Left renal pelvis (tissue), 4 donors: ENCODE measurements at regions not wholly inside any gene's neighbourhood (a gene's known extent, or its start where the extent isn't known, plus 50 kb on each side); places are given as distances from the start of the nearest gene placed in this dataset.
"Not testable (repeated sequence)": the region's sequence is repeated elsewhere in the genome, so short reads cannot be mapped to it uniquely, and the experiment has no call there.

Experiments
- DNase-seq, 4 donors: peaks; one replicate each; pipeline ENCODE4 v3.0.0-alpha.2; 2013; ENCODE audit warnings: low read depth in 4 of 4, low spot score in 3 of 4

DNA sequence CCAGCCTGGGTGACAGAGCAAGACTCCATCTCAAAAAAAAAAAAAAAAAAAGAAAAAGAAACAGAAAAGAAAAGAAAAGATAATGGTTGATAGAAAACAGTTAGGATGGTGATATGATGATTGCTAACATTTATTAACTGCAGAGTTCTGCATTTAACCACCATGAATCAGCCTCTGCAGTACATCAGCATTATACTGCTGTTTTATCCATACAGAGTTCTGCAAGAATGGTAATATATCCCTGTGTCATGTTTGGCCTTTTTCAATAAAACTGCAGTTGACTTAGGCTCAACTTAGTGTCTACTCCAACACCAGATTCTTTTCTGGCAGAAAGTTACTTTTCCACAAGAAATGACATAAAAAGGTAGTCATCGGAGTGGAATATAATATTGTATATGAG lies 62.6 kb downstream of the DUSP6 start:
- no peak for DNase-seq

DNA sequence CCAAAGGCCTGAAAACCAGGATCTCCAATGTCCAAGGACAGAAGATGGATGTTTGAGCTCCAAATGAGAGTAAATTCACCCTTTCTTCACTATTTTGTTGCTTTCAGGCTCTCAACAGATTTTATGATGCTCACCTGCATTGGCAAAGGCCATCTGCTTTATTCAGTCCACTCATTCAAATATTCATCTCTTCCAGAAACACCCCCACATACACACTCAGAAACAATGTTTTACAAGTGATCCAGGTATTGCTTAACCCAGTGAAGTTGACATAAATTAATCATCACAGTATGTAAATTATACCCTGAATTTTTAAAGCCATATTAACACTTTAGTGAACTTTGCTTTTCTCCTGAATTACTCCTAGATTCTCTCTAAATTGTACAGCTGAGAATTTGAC lies 63.3 kb downstream of the DUSP6 start:
- DNase-seq: no peak

DNA sequence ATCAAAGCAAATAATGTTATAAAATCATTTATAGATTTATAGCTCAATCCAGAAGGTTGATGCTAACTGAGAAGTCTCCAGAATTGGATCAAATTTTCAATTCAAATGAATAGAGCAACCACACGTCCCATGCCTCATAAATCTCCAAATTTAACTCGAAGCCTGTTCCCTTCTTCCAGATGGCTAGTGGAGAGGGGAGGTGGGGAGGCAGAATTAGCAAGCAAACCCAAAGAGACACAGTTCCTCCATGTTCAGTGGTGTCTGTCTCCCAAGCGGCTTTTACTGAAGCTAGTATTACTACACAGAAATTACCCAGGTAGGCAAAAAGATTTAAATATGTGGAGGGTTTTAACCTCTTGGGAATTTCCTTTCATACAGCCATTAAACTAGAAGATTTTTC lies 65.8 kb downstream of the DUSP6 start:
- DNase-seq: no peak

DNA sequence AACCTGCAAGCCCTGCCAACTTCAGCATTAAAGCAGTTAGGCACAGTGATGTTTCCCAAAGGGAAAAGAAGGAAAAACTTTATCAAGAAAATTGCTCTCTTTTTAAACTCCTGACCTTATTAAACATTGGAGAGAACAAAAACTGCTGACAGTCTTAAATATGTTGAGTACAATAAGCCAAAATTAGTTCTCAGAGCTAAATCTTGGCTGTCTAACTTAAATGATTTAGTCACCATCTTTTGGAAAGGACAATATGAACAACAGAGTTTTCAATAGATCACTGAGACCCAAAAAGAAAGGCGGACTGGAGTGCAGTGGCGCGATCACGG lies 70.8 kb downstream of the DUSP6 start:
- no peak for DNase-seq

DNA sequence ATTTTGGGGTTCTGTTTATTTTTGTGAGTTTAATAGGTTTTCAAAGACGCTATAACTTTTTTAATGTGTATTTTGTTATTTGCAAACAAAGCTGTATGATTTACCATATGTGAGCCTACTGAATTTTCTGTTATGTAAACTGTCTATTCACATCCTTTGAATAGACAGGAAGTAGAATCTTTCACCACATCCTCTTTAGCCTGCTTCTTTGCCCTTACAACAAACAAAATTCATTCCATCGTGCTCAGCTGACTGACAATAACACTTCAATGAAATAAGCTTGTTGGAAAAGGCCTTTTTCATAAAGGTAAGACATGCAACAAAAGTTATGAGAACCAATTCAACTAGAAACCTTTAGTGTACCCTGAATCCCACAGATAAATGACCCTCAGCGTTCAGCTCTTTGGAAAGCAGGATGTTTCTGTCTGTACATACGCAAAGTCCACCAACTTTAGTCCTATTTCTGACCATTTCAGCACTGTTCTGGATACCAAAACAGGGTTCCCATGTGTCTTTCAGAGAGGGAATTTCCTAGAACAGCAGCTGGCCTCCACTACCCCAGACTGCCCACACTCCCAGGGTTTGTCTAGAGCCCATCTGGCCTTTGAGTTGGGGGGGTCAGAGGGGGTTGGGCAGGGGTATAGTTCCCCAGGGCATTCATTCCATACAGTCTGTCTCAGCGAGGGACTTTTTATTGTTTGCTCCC lies 71.3 kb downstream of the DUSP6 start:
- DNase-seq: no peak

DNA sequence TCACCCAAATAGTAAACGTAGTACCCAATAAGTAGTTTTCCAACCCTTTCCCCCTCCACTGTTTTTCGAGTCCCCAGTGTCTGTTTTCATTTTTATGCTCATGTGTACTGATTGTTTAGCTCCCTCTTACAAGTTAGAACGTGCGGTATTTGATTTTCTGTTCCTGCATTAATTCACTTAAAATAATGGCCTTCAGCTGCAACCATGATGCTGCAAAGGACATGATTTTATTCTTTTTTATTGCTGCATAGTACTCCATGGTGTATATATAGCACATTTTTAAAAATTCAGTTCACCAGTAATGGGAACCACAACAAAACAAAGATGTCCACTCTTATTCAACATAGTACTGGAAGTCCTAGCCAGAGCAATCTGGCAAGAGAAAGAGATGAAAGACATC lies 72.8 kb downstream of the DUSP6 start:
- DNase-seq: no peak

DNA sequence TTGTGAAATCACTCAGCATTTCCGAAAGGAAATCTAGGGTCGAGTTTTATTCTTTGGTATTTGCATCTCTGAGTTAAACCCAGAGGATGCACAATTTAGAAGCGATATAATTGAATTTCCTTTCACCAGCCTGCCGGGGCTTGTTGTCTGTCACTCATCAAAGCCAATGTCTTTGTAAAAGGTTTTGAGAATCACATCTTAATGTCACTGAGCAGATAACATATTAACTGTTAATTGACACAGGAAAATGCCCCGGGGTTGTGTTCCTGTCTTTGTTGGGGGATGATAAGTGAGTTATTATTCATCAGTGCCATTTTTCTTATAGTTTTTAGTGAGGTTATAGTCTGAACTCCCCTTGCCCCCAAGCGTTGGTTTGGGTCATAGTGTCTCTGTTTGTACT lies 73.4 kb downstream of the DUSP6 start:
- no peak for DNase-seq

DNA sequence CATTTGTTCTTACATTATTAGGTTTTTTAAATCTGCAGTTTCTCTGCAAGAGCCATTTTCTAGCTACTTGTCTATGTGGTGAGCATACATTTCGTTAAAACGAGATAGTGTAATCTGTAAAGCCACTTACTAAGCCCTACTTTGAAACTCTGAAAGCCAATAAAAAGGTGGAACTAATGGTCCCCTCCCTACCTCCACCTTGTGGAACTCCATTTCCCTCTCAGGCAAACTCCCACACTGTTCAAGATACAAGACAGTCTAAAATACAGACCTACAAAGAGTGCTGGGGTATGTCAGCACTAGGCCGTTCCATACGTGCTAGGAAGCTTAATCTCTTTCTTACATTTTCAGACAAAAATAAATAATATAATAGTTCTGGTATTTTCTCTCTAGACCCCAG lies 74.1 kb downstream of the DUSP6 start:
- no peak for DNase-seq

DNA sequence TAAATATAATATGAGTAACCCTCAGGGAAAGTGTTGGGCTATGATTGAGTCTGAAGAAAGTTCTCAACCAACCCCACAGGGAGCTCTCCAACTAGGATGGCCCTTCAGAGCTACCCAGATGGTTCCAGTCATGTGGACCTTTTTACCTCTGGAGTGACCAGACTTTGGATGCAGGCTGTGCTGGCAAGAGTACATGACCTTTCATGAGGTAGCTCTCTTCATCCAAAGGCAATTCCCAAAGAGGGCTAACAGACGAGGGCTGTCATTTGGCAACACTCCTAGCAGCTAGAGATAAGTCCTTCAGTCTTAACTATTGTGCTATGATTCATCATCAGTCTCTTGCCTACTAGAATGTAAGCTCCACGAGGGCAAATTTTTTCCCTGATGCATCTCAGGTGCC lies 75.4 kb downstream of the DUSP6 start:
- no peak for DNase-seq

DNA sequence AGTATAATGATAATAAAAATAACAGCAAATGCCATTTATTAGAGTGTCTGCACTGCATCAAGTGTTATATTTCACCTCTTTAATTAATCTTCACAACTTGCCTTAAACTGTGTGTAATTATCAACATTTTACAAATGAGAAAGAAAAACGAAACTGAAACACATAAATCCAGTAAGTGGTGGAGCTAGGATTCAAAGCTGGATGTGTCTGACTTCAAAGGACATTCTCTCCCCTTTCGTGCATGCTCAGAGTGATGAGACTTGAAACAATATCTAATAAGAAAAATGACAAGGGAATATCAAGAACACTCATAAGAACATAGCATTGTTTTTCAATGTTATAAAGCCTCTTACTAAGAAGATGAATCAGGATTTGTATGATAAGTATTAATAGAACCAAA lies 78.8 kb downstream of the DUSP6 start:
- no peak for DNase-seq

DNA sequence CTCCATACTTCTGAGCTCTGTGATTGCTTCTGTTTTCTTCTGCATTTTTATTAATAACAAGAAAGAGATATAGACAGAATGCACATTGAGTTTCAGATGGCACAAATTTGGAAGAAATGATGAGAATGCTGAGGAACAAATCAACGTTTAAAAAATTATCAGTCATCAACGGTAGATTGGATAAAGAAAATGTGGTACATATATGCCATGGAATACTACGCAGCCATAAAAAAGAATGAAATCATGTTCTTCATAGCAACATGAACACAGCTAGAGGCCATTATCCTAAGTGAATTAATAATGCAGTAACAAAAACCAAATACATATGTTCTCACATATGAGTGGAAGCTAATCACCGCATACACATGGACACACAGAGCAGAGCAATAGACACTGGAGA lies 81.8 kb downstream of the DUSP6 start:
- no peak for DNase-seq

DNA sequence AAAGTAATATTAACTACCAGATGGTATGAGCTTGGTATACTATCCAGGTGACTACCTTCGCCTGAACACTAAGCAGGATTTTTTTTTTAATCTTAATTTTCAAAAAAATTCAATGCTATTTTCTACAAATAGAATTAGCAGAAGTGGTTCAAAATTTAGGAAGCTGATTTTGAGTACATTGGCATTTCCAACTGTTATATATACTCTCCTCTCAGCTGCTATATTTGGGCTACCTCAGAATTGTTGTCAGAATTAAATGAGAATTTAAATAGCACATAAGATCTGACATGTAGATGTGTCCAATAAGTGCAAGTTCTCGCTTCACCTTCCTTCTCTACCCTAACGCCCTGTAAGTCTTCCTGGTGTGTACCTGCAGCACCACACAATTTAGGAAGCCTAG lies 83.1 kb downstream of the DUSP6 start:
- DNase-seq: no peak

DNA sequence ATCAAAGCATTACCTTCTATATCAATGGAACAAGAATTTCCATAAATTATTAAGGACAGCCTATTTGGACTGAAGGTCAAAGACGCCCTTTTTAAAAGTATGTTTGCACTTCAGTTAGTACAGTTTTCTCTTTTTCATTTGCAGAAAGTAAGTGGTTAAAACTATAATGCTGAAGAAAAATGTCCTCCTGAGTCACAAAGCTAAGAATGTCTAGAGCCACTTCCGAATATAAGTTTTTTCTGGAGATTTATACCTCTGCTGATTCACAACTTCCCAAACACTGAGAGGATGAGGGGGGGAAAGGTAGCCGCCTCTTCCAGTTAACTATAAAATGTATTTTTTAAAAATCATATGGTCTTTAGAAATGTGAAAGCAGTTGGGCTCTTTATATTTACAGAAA lies 84.9 kb downstream of the DUSP6 start:
- no peak for DNase-seq

DNA sequence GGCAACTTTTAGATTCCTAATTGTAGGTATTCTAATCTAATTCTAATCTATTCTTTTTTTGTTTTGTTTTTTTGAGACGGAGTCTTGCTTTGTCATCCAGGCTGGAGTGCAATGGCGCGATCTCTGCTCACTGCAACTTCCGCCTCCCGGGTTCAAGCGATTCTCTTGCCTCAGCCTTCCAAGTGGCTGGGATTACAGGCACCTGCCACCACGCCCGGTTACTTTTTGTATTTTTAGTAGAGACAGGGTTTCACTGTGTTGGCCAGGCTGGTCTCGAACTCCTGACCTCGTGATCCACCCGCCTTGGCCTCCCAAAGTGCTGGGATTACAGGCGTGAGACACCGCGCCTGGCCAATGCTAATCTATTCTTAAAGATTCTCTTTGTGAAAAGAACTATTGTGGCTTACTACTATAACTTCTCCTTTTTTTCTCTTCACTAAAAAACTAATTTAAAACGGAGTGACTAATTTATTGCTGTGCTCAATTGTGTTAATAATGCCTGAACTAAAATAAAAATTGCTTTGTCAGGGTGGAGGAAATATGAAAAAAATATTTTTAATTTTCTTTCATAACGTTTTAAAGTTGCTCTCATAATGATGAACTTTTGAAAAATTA lies 85.6 kb downstream of the DUSP6 start:
- DNase-seq: not testable (repeated sequence)

DNA sequence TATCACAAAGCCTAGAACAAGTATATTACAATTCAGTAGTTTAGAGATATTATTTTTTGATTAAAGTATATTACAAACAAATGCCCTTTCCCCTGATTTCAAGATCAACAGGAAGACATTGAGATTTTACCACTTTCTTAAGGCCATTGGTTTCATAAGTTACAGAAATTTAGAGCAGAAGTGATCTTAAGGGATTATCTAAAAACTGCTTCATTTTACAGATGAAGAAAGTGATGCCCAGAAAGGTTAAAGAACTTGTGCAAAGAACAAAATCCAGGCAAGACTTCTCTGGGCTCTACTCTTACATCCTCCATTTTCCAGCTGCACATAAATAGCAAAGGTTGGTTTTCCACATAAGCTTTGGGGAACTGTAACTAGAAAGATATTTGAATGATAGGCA lies 87.5 kb downstream of the DUSP6 start:
- no peak for DNase-seq

DNA sequence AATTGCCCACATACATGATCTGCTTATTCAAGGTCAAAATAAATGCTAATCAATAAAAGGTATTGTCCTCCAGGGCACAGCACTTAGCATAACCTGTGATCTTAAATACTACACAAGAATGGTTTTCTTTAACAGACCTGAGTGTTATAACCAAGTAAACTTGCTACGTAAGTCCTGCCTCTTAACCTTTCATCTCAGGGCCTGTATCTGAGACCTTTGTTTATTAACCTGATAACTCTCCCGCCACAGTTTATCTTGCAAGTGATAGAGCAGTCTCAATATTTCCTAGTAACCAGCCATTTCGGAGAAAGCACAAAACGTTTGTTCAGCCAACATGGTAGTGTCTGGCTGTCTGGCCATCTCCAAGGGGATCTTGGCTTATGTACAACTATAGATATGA lies 88.4 kb downstream of the DUSP6 start:
- DNase-seq: no peak

DNA sequence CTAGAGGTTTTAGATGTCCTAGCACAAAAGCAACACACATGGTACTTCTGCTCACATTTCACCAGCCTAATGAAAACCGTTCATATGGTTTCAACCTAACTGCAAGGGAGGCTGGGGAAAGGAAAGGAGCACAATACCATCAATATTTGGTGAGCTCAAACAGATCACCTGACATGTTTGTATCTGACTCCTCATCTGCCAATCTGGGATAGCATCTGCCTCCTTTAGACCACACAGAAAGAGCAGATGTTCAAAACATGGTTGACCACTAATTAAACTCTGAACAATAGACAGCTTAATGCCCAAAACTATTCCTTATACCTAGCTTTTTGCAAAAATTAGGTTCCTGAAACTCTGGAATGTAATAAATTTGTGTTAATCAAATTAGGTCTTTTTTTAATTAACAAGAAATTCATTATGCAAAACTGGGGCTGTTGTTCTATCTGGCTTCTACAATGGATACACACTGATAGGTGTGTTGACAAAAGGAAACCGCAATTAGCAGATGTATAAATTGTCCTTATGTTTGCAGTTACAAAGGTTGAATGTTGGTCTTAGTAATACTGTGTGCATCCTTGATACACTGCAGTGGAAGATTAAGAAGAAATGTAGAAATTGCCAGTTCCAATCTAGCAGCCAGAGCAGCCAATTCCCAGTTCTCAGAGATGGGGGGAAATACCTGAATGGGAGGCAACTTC lies 89.3 kb downstream of the DUSP6 start:
- no peak for DNase-seq

DNA sequence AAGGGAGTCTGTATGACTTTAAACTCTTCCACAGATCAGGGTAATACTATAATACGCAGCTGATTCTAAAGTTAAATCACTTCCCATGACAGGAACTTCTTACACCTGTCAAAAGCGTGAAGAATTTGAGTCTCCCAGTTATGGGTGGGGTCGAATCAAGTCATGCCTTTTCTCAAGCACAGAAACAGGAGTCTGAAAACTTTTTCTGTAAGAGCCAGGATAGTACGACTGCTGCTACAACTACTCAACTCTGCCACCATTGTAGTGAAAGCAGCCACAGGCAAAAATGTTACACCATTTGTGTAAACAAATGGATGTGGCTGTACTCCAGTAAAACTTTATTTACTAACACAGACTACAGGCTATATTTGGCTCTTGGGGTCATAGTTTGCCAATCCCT lies 90.3 kb downstream of the DUSP6 start:
- no peak for DNase-seq

DNA sequence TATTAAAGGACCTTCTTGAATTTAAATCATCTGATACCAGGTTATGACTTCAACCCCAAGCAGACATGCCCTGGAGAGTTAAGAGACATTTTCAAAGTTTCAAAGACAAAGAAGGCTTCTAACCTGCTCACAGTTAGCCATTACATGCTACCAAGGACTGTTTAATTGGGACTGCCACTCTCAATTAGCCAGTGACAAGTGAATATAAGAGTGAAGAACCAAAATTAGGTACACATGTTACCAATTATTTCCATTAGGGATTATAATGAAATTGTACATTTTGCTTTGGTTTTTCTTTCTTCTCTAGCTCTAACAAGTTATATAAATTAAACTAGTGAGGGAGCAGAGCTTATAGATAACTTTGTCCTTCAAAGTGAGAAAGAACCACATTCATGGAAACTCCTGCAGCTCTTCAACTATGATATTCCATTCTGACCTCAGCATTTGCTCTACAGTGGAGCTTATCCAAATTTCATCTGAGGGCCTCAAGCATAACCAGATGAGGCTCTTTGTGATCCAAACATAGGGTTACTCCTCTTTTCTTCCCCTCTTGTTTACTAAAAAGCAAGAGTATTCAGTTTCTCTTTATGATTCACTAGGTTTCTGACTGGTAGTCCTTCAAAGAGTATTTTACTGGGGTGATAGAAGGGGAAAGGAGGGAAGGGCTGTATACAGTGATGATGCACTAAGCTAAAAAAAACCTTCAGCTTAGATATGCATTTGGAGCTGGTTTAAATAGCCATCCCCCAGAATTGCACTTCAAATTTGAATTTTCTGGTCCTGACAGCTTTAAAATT lies 91.3 kb downstream of the DUSP6 start:
- DNase-seq: no peak

DNA sequence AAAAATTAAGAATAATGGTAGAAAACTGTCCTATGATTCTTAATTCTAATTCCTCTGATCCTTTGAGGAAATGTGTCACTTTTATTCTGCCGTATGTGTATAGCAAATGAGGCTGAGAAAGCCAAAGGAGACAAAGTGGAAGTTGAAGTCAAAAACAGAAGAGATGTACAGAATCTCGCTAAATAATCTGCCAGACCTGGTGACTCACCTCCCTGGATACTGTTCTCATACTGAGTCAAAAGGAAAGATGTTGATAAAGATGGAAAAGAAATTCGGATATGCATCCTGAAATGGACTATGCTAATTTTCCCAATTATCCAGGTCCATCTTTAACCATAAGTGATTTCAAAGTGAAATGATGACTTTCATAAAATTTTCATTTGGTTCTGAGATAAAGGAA lies 92.5 kb downstream of the DUSP6 start:
- no peak for DNase-seq

DNA sequence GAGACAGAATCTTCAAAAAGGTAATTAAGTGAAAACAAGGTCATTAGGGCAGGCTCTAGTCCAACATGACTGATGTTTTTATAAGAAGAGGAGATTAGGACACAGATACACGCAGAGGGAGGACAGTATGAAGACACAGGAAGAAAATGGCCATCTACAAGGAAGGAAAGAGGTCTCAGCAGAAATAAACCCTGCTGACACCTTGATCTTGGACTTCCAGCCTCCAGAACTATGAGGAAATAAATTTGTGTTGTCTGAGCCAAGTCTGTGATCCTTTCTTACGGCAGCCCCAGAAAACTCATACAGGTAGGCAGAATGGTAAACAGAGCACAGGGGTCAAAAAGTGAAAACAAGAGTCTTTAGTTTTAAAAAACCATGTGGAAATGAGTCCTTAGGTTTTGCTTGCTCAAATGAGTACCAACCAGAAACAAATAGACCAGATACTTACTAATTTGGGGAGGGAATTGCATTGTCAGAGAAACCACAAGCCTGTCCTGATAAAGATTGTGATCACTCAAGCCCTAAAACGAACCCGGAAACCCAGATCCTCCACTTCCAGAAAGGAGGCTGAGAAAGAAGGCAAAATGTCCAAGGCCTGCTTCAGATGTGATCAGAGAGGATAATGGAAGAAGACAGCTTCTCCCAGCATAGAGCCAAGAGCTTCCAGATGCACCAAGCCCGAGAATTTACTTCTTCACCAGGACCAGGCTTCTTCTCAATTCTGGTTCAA lies 93.9 kb downstream of the DUSP6 start:
- DNase-seq: no peak
